GM23338 (cell line): ENCODE measurements at regions not wholly inside any gene's neighbourhood (a gene's known extent, or its start where the extent isn't known, plus 50 kb on each side); places are given as distances from the start of the nearest gene placed in this dataset.
A peak's percentile ranks its signal among the peaks of the same experiment; 100 is the strongest.

Experiments
- ATAC-seq: fragments of 200-7000 bp; cut with Tn5 transposase; 3 replicates; pipeline ENCODE4 v1.9.1; 2020
- DNase-seq: peaks from one replicate; pipeline ENCODE4 v3.0.0-alpha.2; 2015; ENCODE audit warnings: low spot score
- H2AFZ ChIP-seq: fragments of 200-600 bp; sonication (generic); 2 replicates; pipeline ENCODE4 v1.8.0; 2016; ENCODE audit warnings: antibody characterized with exemption, mild to moderate bottlenecking, moderate library complexity
- H3F3A ChIP-seq: fragments of 200-600 bp; sonication (generic); replicated peaks from 2 replicates; pipeline ENCODE4 v1.8.0; 2017; ENCODE audit warnings: antibody characterized with exemption, mixed run types, low read depth
- H3K27ac ChIP-seq: fragments of 200-600 bp; sonication (generic); 2 replicates; pipeline ENCODE4 v1.6.1; 2016; ENCODE audit warnings: low read depth
- H3K27me3 ChIP-seq: fragments of 200-600 bp; sonication (generic); 2 replicates; pipeline ENCODE4 v1.8.0; 2016; ENCODE audit warnings: mild to moderate bottlenecking, mixed run types, moderate library complexity; ENCODE audit not compliant: insufficient read depth
- H3K36me3 ChIP-seq: fragments of 200-600 bp; sonication (generic); 2 replicates; pipeline ENCODE4 v1.8.0; 2016; ENCODE audit warnings: mild to moderate bottlenecking; ENCODE audit not compliant: insufficient read depth
- H3K4me1 ChIP-seq: fragments of 200-600 bp; sonication (generic); 2 replicates; pipeline ENCODE4 v1.8.0; 2016; ENCODE audit warnings: mild to moderate bottlenecking, moderate library complexity; ENCODE audit not compliant: insufficient read depth
- H3K4me2 ChIP-seq: fragments of 200-600 bp; sonication (generic); 2 replicates; pipeline ENCODE4 v1.7.1; 2017; ENCODE audit warnings: mixed run types
- H3K4me3 ChIP-seq: fragments of 200-600 bp; sonication (generic); 2 replicates; pipeline ENCODE4 v1.6.1; 2016; ENCODE audit warnings: mixed run types
- H3K79me2 ChIP-seq: fragments of 200-600 bp; sonication (generic); replicated peaks from 2 replicates; pipeline ENCODE4 v1.8.0; 2017; ENCODE audit warnings: mild to moderate bottlenecking; ENCODE audit not compliant: insufficient read depth
- H3K9me2 ChIP-seq: fragments of 200-600 bp; sonication (generic); 2 replicates; pipeline ENCODE4 v1.8.0; 2017; ENCODE audit not compliant: insufficient read depth
- H4K20me1 ChIP-seq: fragments of 200-600 bp; sonication (generic); replicated peaks from 2 replicates; pipeline ENCODE4 v1.8.0; 2017; ENCODE audit warnings: mild to moderate bottlenecking; ENCODE audit not compliant: insufficient read depth
- H3K27ac Mint-ChIP-seq: 2 replicates; pipeline ENCODE4 v1.8.0; 2020; ENCODE audit warnings: inconsistent platforms, mild to moderate bottlenecking, moderate library complexity, mixed read lengths
- H3K27me3 Mint-ChIP-seq: 3 replicates; pipeline ENCODE4 v1.8.0; 2022; ENCODE audit warnings: low read depth, mild to moderate bottlenecking, moderate library complexity, mixed read lengths, inconsistent platforms; ENCODE audit not compliant: insufficient read depth, poor library complexity
- H3K36me3 Mint-ChIP-seq: 3 replicates; pipeline ENCODE4 v1.8.0; 2021; ENCODE audit warnings: low read depth, mild to moderate bottlenecking, inconsistent platforms, moderate library complexity, mixed read lengths
- H3K4me1 Mint-ChIP-seq: 3 replicates; pipeline ENCODE4 v1.8.0; 2020; ENCODE audit warnings: mild to moderate bottlenecking, inconsistent platforms, mixed read lengths
- H3K4me3 Mint-ChIP-seq: 3 replicates; pipeline ENCODE4 v1.8.0; 2021; ENCODE audit warnings: moderate library complexity, mild to moderate bottlenecking, inconsistent platforms, mixed read lengths
- H3K9me3 Mint-ChIP-seq: 3 replicates; pipeline ENCODE4 v1.8.0; 2020; ENCODE audit warnings: moderate library complexity, mild to moderate bottlenecking, inconsistent platforms, mixed read lengths
- EZH2phosphoT487 ChIP-seq: fragments of 200-600 bp; sonication (generic); IDR thresholded peaks from one replicate; pipeline ENCODE4 v1.8.1; 2018; ENCODE audit warnings: antibody characterized with exemption; ENCODE audit not compliant: unreplicated experiment
- JUNB ChIP-seq: IDR thresholded peaks from one replicate; pipeline ENCODE4 v1.6.1; 2016; ENCODE audit warnings: antibody characterized with exemption; ENCODE audit not compliant: unreplicated experiment
- POLR2AphosphoS5 ChIP-seq: IDR thresholded peaks from 2 replicates; pipeline ENCODE4 v1.6.1; 2016; ENCODE audit warnings: antibody characterized with exemption, low read depth
- STAT1 ChIP-seq: IDR thresholded peaks from one replicate; pipeline ENCODE4 v1.6.1; 2016; ENCODE audit warnings: antibody characterized with exemption; ENCODE audit not compliant: unreplicated experiment
- ZNF331 ChIP-seq: fragments of 250-450 bp; sonication (Bioruptor Pico); IDR thresholded peaks from 2 replicates; pipeline ENCODE4 v1.5.0; 2020; ENCODE audit warnings: low read depth, mild to moderate bottlenecking, moderate library complexity
- TF ChIP-seq, protein P1 (sequence below): IDR thresholded peaks from one replicate; pipeline ENCODE4 v1.6.1; 2018; ENCODE audit warnings: antibody characterized with exemption; ENCODE audit not compliant: unreplicated experiment
- TF ChIP-seq, protein P2 (sequence below): IDR thresholded peaks from 2 replicates; pipeline ENCODE4 v1.6.1; 2016; ENCODE audit warnings: antibody characterized with exemption
- TF ChIP-seq, protein P3 (sequence below): fragments of 250-450 bp; sonication (Bioruptor Pico); IDR thresholded peaks from 2 replicates; pipeline ENCODE4 v1.5.0; 2020; ENCODE audit warnings: mild to moderate bottlenecking, moderate library complexity
- TF ChIP-seq, protein P4 (sequence below), 2 experiments: fragments of 200-600 bp in 1 of 2; sonication (generic) in 1 of 2; conservative IDR thresholded peaks; 2 replicates each; pipeline versions ENCODE4 v1.5.1 to v1.6.1; 2016 to 2017; ENCODE audit warnings: antibody characterized with exemption in 2 of 2, low read depth in 2 of 2, mild to moderate bottlenecking in 2 of 2, moderate library complexity in 1 of 2

DNA sequence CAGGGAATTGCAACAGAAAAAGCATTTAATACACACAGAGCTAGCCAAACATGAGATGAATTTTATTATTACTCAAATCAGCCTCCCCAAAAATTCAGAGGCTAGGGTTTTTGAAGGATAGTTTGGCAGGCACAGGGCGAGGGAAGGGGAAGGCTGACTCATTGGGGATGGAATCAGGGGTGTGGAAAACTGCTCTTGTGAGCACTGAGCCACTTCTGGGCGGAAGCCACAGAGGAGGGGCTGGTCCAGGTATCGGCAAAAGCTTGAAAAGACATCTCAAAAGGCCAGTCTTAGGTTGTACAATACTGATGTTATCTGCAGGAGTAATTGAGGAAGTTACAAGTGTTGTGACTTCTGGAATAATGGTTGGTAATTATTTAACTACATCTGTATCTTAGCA is 109.4 kb downstream of the TLR5 start (continued):
- TF ChIP-seq, protein P1, sequence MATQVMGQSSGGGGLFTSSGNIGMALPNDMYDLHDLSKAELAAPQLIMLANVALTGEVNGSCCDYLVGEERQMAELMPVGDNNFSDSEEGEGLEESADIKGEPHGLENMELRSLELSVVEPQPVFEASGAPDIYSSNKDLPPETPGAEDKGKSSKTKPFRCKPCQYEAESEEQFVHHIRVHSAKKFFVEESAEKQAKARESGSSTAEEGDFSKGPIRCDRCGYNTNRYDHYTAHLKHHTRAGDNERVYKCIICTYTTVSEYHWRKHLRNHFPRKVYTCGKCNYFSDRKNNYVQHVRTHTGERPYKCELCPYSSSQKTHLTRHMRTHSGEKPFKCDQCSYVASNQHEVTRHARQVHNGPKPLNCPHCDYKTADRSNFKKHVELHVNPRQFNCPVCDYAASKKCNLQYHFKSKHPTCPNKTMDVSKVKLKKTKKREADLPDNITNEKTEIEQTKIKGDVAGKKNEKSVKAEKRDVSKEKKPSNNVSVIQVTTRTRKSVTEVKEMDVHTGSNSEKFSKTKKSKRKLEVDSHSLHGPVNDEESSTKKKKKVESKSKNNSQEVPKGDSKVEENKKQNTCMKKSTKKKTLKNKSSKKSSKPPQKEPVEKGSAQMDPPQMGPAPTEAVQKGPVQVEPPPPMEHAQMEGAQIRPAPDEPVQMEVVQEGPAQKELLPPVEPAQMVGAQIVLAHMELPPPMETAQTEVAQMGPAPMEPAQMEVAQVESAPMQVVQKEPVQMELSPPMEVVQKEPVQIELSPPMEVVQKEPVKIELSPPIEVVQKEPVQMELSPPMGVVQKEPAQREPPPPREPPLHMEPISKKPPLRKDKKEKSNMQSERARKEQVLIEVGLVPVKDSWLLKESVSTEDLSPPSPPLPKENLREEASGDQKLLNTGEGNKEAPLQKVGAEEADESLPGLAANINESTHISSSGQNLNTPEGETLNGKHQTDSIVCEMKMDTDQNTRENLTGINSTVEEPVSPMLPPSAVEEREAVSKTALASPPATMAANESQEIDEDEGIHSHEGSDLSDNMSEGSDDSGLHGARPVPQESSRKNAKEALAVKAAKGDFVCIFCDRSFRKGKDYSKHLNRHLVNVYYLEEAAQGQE, result no peak
- TF ChIP-seq, protein P2, sequence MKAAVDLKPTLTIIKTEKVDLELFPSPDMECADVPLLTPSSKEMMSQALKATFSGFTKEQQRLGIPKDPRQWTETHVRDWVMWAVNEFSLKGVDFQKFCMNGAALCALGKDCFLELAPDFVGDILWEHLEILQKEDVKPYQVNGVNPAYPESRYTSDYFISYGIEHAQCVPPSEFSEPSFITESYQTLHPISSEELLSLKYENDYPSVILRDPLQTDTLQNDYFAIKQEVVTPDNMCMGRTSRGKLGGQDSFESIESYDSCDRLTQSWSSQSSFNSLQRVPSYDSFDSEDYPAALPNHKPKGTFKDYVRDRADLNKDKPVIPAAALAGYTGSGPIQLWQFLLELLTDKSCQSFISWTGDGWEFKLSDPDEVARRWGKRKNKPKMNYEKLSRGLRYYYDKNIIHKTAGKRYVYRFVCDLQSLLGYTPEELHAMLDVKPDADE, result no peak

DNA sequence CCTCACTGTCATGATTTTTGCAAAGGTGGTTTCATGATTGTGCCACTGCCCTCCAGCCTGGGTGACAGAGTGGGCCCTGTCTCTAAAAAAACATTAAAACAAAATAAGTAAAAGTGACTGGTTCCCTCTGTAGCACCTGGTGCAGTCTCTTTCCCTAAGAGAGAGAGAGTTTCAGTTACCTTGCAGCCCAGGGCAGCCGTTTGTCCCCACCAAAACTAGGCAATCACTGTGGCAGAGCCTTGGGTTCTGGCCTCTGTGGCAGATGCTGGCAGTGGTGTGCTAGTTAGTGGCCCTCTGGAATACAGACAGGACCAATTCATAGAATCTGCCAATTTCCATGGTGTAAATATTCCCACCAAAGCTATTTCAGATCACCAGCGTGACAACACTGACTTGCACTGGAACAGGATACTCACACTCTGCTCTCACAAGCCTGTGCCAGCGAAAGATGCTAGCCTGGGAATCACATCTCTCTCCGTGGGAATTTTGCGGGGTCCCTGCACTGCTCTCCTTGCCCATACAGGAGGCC is 108.7 kb downstream of the TLR5 start:
- Mint-ChIP-seq H3K27me3 (peaks cover 29% of the 10 kb centered on the region), H3K9me3 (peaks cover 4% of the 10 kb centered on the region; the same call in 2 of the 3 replicates), H3K4me3 (no peak overlapping the region; the same call in 2 of the 3 replicates), H3K36me3 (peaks cover 18% of the 10 kb centered on the region), H3K4me1 (peaks cover 72% of the 10 kb centered on the region), H3K27ac (peak overlapping the region; percentile 53; the same call in 1 of the 2 replicates)
- no peak for TF ChIP-seq EZH2phosphoT487
- TF ChIP-seq, protein P3, sequence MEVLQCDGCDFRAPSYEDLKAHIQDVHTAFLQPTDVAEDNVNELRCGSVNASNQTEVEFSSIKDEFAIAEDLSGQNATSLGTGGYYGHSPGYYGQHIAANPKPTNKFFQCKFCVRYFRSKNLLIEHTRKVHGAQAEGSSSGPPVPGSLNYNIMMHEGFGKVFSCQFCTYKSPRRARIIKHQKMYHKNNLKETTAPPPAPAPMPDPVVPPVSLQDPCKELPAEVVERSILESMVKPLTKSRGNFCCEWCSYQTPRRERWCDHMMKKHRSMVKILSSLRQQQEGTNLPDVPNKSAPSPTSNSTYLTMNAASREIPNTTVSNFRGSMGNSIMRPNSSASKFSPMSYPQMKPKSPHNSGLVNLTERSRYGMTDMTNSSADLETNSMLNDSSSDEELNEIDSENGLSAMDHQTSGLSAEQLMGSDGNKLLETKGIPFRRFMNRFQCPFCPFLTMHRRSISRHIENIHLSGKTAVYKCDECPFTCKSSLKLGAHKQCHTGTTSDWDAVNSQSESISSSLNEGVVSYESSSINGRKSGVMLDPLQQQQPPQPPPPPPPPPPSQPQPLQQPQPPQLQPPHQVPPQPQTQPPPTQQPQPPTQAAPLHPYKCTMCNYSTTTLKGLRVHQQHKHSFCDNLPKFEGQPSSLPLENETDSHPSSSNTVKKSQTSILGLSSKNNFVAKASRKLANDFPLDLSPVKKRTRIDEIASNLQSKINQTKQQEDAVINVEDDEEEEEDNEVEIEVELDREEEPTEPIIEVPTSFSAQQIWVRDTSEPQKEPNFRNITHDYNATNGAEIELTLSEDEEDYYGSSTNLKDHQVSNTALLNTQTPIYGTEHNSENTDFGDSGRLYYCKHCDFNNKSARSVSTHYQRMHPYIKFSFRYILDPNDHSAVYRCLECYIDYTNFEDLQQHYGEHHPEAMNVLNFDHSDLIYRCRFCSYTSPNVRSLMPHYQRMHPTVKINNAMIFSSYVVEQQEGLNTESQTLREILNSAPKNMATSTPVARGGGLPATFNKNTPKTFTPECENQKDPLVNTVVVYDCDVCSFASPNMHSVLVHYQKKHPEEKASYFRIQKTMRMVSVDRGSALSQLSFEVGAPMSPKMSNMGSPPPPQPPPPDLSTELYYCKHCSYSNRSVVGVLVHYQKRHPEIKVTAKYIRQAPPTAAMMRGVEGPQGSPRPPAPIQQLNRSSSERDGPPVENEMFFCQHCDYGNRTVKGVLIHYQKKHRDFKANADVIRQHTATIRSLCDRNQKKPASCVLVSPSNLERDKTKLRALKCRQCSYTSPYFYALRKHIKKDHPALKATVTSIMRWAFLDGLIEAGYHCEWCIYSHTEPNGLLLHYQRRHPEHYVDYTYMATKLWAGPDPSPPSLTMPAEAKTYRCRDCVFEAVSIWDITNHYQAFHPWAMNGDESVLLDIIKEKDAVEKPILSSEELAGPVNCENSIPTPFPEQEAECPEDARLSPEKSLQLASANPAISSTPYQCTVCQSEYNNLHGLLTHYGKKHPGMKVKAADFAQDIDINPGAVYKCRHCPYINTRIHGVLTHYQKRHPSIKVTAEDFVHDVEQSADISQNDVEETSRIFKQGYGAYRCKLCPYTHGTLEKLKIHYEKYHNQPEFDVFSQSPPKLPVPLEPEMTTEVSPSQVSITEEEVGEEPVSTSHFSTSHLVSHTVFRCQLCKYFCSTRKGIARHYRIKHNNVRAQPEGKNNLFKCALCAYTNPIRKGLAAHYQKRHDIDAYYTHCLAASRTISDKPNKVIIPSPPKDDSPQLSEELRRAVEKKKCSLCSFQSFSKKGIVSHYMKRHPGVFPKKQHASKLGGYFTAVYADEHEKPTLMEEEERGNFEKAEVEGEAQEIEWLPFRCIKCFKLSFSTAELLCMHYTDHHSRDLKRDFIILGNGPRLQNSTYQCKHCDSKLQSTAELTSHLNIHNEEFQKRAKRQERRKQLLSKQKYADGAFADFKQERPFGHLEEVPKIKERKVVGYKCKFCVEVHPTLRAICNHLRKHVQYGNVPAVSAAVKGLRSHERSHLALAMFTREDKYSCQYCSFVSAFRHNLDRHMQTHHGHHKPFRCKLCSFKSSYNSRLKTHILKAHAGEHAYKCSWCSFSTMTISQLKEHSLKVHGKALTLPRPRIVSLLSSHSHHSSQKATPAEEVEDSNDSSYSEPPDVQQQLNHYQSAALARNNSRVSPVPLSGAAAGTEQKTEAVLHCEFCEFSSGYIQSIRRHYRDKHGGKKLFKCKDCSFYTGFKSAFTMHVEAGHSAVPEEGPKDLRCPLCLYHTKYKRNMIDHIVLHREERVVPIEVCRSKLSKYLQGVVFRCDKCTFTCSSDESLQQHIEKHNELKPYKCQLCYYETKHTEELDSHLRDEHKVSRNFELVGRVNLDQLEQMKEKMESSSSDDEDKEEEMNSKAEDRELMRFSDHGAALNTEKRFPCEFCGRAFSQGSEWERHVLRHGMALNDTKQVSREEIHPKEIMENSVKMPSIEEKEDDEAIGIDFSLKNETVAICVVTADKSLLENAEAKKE (CRISPR knock-in tag), result no peak
- TF ChIP-seq, protein P4, sequence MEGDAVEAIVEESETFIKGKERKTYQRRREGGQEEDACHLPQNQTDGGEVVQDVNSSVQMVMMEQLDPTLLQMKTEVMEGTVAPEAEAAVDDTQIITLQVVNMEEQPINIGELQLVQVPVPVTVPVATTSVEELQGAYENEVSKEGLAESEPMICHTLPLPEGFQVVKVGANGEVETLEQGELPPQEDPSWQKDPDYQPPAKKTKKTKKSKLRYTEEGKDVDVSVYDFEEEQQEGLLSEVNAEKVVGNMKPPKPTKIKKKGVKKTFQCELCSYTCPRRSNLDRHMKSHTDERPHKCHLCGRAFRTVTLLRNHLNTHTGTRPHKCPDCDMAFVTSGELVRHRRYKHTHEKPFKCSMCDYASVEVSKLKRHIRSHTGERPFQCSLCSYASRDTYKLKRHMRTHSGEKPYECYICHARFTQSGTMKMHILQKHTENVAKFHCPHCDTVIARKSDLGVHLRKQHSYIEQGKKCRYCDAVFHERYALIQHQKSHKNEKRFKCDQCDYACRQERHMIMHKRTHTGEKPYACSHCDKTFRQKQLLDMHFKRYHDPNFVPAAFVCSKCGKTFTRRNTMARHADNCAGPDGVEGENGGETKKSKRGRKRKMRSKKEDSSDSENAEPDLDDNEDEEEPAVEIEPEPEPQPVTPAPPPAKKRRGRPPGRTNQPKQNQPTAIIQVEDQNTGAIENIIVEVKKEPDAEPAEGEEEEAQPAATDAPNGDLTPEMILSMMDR (conservative IDR thresholded peaks at IDR 0.05; ENCODE audit: low read depth in 2 of 2), result no peak
- no peak for TF ChIP-seq JUNB
- no peak for TF ChIP-seq ZNF331 (CRISPR knock-in tag)
- TF ChIP-seq POLR2AphosphoS5, result no peak
- TF ChIP-seq, protein P2, result no peak
- TF ChIP-seq STAT1, result no peak
- H3K4me2 ChIP-seq, result no peak overlapping the region
- 0 out of 2 replicates have a peak, but pooled peaks cover 7% of the 10 kb centered on the region for H3K9me2 ChIP-seq
- peaks cover 13% of the 10 kb centered on the region for H3F3A ChIP-seq
- H4K20me1 ChIP-seq, result no peaks in the 10 kb centered on the region
- no peaks in the 10 kb centered on the region for H3K36me3 ChIP-seq
- H3K79me2 ChIP-seq, result peaks cover 28% of the 10 kb centered on the region
- H3K27me3 ChIP-seq, result no peaks in the 10 kb centered on the region
- H3K27ac ChIP-seq, result no peak overlapping the region
- ATAC-seq, result no peak
- no peak for DNase-seq
- H3K4me1 ChIP-seq, result peaks cover 49% of the 10 kb centered on the region
- H3K4me3 ChIP-seq, result no peak overlapping the region
- H2AFZ ChIP-seq, result no peak overlapping the region
